Occipital lobe (tissue), 1 donor: ENCODE measurements at regions not wholly inside any gene's neighbourhood (a gene's known extent, or its start where the extent isn't known, plus 50 kb on each side); places are given as distances from the start of the nearest gene placed in this dataset.

Experiments
- DNase-seq: peaks from one replicate; lab custom pipeline; 2025; lab: John Stamatoyannopoulos, UW

DNA sequence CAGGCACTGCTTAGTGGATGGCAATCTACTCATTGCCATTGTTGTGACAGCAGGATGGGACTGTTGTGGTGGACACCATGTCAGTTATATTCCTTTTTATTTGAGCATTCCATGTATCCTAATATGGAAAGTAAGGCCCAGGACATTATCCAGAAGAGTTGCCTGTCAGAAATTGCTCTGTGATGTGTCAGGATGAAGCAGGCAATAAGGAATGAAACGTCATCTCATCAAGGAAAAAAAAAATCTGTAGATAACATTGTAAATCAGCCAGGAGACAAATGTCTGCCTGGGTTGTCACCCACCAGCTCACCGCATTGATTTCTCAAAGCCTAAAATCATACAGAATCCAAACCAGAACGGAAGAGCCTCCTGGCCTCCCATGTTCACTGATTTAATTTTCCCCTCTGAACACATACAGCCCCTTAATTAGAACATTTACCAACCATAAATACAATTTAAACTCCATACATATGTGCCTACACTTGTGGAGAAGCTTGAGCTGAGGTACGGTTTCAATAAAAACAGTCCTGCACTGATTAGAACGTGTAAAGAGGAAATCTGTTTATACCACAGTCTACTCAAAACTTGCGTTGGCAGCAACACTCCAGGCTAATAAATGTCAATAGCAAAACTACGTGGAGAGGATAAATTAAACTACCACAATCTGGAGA lies 73.9 kb downstream of the FOXD1 start:
- DNase-seq, result no peak

DNA sequence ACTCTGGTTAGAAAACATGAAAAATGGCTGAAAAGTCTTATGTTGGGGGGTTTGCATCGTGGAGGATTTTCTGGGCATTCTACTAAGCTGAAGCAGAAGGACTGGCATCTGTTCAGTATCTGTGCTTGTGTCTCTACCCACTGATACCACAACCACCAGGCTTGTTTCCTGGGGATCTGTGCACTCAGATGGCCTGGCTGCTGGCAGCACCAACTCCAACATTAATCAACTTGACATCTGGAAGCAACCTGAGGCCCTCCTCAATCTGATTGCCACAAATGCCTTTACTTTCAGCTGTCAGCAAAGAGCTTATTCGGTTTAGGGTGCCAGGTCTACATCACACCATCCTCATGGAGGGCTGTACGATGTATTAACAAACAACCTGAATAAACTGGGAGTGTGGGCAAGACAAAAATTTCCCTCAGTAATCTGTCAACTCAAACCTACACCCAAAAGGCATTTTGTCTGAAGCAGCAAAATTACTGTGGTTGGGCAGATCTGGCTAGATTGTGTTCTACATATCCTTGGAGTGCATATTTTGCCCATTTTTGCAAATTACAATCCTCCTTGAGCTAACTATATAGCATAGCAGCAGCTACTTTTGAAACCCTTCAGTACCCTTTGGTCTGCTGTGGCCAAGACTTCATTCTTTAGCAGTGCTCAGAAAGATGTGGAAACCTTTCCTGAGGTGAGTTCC lies 74.6 kb downstream of the FOXD1 start:
- no peak for DNase-seq

- no peak for DNase-seq
Measured at GRCh38 chr5:73370640-73371583, 77.7 kb downstream of the FOXD1 start.

DNA sequence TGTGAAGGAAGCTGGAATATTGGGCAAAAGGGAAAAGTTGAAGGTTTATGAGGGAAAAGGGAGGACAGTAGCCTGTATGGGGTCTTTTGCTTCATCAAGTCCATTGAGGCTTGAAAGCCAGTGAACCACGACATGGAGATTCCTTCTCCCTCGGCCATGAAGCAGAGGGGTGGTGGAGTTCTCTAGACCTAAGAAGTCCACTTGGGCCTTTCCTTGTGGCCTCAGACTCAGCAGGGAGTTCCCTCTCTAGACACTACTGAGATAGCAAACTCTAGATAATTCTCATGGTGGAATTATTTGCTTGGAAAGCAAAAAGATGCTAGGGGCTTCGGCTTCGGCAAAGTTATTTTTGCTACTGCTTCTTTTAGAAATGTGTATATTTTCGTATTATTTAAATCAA lies 78.5 kb downstream of the FOXD1 start:
- DNase-seq, result no peak

DNA sequence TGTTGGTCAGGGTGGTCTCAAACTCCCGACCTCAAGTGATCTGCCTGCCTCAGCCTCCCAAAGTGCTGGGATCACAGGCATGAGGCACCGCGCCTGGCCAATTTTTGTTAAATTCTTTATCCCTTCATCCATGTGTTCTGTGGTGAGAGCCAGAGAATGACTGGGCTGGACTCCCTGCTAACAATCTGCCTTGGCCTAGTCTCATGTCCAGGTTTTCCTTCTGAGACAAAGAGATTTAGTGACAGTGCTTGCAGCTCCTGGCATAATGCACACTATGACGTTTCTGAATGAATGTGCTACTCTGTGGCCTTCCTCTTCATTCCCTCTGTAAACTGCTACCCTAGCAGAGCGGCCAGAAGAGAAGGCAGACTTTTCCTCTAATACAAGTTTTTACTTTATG lies 79.3 kb downstream of the FOXD1 start:
- no peak for DNase-seq

GRCh38 chr5:73367650-73368049 lies 80.9 kb downstream of the FOXD1 start:
- no peak for DNase-seq

GRCh38 chr5:73365990-73366667 lies 82.4 kb downstream of the FOXD1 start:
- no peak for DNase-seq

GRCh38 chr5:73365301-73365853 lies 83.2 kb downstream of the FOXD1 start:
- no peak for DNase-seq

DNA sequence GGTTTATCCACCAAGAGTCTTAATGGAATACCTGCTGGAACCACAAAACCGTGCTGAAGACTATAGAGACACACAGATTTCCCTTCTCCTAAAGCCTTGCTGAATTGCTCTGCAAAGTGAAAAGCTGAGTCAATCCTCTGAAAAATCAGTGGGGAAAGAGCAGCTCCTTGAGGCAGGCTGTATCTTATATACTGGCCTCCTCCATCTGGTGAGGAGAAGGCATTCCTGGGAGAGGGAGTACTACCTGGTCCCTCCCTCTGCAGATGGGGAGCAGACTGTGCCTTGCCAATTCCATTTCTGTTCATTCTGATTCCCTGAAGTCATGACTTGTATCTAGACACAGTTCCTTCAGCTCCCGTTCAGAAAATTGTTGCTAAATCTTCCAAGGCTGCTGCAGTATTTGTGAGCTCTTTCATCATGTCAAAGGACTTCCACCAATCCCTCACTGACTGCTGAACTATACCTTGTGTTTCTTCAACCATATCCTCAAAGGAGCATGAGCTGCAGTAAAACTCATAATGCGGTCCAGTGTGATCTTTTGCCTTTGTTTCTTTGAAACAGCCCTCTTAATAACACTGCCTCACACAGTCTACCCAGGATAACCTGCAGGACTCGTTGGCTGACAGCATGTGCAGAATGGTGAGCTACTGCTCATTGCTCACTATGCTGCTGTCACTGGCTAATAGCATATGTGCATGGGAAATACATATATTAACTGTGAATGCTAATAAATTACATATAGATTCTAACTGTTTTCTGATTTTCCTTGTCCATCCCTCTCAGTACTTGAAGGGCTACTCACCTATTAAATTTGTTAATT lies 84.5 kb downstream of the FOXD1 start:
- DNase-seq, result no peak

DNA sequence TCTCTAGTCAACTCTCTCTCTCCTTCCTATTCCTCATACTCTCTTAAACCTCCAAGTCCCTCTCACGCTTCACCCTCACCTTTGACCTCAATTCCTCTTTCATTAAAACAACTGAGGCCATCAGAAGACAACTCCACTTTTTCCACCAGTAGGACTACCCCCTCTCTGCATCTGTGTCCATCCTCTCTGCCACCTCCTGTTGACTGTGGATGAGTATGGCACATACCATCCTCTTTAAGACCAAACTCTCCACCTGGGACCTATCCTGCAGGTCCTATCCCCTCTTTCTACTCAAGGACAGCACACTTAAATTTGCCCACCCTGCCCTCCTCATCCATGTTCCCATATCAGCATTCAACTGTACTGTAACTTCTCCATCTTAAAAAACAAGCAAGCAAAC lies 89.2 kb downstream of the FOXD1 start:
- no peak for DNase-seq

DNA sequence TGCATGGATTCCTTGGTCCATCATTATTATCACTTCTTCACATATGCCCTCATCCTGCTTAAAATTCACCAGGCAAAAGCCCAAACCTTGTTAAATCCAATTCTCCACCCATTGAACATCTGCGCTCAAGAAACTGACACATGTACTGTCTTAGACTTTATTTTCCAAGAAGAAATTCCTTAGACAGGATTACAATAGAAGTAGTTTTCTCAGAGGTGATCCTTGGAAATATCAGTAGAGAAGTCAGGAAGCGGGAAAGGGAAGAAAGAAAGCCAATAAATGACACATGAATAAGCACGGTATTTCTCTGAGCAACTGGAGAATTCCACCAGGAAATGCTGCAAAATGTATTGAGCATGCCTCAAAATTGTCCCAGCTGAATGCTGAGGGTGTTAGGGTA lies 90.2 kb downstream of the FOXD1 start:
- DNase-seq, result no peak

- DNase-seq, result no peak
Measured at GRCh38 chr5:73357576-73357975, 91.0 kb downstream of the FOXD1 start.

DNA sequence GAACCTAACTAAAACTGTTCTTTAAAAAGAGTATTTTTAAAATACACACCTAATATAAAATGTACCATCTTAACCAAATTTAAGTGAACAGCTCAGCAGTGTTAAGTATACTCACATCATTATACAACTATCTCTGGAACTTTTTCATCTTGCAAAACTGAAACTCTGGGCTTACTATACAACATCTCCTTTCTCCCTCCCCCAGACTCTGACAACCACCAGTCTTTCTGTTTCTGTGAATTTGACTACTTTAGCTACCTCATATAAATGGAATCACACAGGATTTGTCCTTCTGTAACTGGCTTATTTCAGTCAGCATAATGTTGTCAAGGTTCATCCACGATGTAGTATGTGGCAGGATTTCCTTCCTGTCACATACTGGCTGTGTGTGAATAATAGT lies 93.5 kb downstream of the FOXD1 start:
- DNase-seq, result no peak

GRCh38 chr5:73354406-73354805 lies 94.2 kb downstream of the FOXD1 start:
- DNase-seq, result no peak

DNA sequence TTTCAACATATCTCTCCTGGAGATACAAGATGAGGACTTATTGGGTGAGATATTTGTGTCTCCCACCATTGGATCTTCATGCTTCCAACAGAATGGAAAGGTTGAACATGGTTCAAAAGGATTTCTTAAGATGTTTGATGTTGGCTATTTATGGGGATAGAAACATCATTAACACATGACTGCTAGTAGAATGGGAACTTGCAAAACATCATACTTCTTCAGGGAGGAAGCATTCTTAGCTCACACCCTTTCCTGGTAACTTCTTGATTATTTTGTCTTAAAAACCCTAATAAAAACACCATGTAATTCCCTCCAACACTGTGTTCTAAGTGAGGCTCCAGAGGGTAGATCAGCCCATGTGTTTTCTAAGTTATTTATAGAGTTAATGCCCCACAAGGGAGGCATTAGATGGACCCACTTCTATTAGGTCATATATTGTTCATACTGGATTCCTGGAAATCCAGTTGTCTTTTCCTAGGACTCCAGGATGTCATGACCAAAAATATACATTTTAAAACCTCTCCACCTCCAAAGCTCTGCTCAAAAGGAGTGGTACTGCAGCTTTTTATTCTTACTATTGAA lies 95.8 kb downstream of the FOXD1 start:
- DNase-seq, result no peak

- no peak for DNase-seq
Measured at GRCh38 chr5:73352243-73352642, 96.3 kb downstream of the FOXD1 start.

GRCh38 chr5:73351593-73351992 lies 97.0 kb downstream of the FOXD1 start:
- no peak for DNase-seq

GRCh38 chr5:73346878-73347408 lies 101.6 kb downstream of the FOXD1 start:
- DNase-seq, result no peak

DNA sequence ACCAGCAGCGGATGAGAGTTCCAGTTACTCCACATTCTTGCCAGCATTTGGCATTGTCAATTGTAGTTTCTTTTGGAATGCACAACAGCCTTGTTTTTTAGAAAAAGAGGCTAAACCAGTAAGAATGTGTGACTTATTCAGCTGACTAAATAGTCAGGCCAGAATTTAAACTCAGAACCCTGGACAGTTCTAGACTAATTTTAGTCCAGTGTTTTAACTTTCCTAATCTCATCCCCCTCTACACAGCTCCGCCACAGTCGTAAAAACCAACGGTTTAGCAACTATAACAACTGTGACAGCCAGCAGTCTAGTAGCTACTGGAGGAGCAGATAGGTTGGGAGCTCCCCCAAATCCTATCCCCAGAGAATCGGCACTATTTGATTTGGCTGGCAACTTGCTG lies 103.7 kb downstream of the FOXD1 start:
- DNase-seq, result no peak

DNA sequence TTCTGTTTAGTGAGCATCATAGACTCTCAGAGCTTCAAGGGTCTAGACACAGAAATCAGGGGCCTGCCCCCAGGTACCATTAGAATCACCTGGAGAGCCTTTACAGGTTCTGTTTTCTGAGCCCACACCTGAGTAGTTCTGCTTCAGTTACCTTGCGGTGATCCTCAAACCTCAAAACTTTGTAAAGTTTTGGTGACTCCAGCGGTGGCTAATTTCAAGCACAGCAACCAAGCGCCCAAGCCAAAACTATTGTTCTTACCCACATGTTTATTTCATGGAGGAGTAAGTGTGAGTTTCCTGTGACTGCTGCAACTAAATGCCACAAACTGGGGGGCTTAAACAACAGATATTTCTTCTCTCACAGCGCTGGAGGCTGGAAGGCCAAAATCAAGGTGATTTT lies 108.9 kb downstream of the FOXD1 start:
- no peak for DNase-seq
